Stimulated activated CD8-positive, alpha-beta memory T cell treated with anti-CD3 and anti-CD28 coated beads, Interleukin-7, amount 100 ng/mL, for 48 hours (primary cell): ENCODE measurements at regions not wholly inside any gene's neighbourhood (a gene's known extent, or its start where the extent isn't known, plus 50 kb on each side); places are given as distances from the start of the nearest gene placed in this dataset.
"Not testable (repeated sequence)": the region's sequence is repeated elsewhere in the genome, so short reads cannot be mapped to it uniquely, and the experiment has no call there.

Experiments used
- DNase-seq, 2 donors: peaks; one replicate each; pipeline ENCODE4 v3.0.0-alpha.2; 2020; ENCODE audit warnings: low read depth in 1 of 2; ENCODE audit errors: extremely low read depth in 1 of 2

DNA sequence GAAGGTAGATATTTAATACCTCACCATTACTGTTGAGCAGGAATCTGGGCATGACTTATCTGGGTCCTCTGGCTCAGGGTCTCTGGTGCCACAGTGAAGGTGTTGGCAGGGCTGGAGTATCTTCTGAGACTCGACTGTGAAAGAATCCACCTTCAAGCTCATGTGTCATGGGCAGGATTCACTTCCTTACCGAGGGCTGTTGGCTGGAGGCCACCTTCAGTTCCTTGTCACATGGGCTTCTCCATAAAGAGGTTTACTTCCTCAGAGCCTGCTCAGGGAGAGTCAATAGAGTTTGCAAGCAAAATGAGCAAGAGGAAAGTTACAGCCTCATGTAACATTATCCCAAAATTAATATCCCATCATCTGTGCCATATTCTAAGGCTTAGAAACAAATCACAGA lies 459.5 kb downstream of the NR2F2 start:
- DNase-seq = no peak

DNA sequence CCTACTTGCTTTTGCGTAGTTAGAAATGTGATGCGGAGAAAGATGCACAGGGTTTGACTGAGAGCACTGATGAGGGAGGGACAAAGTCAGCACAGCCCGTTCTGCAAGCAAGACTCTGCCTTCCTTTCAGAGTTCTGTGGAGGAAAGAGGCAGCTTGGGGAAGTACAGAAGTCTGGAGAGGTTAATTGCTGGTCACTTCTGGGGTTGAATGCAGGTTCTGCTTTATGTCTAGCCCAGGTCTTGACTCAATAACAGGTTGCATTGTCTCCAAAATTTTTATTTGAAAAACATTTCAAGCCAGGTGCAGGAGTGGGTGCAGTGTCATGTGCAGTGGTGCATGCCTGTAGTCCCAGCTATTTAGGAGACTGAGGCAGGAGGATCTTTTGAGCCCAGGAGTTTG lies 461.7 kb downstream of the NR2F2 start:
- no peak for DNase-seq

DNA sequence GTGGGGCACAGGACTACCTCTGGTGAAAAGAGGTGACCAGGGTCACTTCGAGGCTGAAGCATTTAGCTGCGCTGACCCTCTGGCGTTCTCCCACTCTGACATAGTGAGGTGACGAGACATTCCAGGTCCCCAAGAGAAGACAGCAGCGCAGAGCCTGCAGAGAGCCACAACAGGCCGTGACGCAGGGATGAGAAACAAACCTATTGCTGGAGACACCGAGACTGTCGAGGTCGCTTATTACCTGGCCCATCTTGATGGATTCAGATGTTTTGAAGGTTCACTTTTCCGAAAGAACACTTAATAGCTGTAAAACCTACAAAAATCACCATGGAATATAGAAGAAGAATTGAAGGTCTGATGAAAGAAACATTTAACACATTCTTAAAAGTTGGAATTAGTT lies 466.3 kb downstream of the NR2F2 start:
- DNase-seq = no peak

- no peak for DNase-seq
Observed at GRCh38 chr15:96801576-96802150, 471.2 kb downstream of the NR2F2 start.

GRCh38 chr15:96802611-96803255 lies 472.2 kb downstream of the NR2F2 start:
- DNase-seq = no peak

DNA sequence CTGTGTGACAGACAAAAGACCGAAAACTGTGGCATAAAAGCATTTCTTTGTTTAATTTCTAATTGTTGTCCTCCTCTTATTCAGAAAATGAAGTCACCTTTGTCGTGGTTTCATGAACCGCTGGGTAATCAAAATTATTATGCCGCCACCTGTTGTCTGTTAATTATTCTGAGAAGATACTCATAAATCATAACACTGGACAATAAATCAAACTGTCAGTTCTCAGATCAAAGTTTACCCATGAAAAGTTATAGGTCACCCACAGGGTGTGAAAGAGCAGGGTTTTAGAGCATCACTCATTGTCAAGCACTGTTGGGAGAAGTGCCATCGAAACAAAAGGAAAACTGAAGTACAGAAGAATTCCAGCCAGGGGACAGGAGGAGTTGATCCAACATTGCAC lies 474.3 kb downstream of the NR2F2 start:
- no peak for DNase-seq

DNA sequence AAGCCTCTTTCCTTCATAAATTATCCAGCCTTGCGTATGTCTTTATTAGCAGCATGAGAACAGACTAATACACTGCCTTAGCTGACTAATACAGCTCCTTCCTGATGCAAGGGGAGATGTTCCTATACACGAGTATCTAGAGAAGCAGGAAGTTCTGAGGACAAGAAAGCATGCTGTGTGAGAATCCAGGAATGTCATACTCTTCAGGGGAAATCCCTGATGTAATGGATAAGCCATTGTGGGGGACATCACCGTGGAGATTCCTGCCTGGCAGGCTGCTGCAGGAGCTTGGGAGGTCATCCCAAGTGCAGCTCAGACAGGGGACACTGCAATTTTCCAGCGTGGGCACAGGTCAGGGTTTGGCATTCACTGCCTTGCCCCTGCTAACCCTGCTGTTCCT lies 476.9 kb downstream of the NR2F2 start:
- no peak for DNase-seq

DNA sequence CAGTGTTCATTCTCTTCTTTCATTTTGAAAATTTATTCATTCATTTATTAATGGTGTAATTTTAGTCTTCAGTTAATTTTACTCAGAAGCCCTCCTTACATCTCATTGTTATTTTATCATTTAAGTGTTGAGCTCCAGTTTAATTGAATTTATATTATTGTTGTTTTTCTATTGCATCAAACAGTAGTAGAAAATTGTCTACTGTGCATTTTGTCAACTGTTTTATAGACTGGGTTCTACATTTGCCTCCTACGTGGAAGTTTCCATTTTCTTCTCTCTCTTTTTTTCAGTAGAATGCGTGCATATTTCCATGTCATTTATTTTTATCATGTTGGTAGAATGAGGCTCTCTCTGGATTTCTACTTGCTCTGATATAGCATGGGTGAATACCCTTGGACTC lies 487.4 kb downstream of the NR2F2 start:
- no peak for DNase-seq

DNA sequence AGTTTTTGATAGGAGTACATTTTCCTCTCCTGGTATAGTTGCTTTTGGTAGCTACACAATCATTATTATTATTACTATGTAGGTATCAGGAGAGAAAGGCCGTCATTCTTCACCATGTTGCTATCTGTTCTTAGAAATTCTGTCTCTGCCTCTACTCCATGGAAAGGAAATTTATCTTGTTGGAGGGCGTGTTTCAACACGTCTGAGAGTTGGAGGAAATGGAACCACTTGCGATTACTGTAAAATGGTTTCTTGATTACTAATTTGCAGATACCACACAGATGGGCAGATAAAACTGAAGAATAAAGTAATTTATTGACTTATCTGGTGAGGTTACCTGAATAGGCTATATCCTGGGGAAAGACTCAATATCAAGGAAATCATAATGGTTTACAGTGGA lies 488.4 kb downstream of the NR2F2 start:
- DNase-seq = no peak

DNA sequence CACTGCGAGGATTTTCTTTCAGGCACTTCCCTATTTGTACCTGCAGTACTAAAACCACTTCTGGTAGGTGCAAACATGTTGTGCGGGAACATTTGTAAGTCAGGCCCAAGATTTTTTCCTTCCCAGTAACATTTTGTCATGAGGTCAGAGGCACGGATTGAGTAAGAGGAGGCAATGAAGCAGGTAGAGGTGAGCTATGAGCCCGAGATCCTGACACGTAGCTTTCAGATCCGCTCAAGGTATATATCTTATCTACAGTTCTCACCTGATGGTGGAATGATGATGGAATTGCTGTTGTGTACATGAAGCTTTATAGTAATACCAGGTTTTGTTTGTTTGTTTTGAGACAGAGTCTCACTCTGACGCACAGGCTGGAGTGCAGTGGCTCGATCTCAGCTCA lies 497.5 kb downstream of the NR2F2 start:
- no peak for DNase-seq

DNA sequence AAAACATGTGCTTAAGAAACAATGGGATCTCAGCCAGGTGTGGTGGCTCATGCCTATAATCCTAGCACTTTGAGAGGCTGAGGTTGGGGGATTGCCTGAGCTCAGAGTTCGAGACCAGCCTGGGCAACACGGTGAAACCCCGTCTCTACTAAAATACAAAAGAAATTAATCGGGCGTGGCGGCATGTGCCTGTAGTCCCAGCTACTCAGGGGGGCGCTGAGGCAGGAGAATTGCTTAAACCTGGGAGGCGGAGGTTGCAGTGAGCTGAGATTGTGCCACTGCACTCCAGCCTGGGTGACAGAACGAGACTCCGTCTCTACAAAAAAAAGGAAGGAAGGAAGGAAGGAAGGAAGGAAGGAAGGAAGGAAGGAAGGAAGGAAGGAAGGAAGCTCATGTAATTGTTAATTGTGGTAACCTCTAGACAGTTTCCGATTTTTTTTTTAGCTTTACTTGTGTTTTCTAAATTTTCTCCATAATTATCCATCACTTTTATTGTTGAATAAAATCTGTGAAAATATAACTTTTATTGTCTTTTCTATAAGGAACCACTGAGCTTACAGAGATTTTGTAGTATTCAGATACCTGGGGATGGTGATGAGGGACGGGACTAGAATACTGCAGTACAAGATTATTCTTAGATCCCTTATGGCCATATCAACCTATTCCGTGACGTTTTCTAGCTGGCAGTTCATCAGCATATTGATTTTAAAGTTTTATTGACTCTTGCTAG lies 506.9 kb downstream of the NR2F2 start:
- no peak for DNase-seq

- DNase-seq = no peak
Observed at GRCh38 chr15:96838081-96838480, 507.6 kb downstream of the NR2F2 start.

DNA sequence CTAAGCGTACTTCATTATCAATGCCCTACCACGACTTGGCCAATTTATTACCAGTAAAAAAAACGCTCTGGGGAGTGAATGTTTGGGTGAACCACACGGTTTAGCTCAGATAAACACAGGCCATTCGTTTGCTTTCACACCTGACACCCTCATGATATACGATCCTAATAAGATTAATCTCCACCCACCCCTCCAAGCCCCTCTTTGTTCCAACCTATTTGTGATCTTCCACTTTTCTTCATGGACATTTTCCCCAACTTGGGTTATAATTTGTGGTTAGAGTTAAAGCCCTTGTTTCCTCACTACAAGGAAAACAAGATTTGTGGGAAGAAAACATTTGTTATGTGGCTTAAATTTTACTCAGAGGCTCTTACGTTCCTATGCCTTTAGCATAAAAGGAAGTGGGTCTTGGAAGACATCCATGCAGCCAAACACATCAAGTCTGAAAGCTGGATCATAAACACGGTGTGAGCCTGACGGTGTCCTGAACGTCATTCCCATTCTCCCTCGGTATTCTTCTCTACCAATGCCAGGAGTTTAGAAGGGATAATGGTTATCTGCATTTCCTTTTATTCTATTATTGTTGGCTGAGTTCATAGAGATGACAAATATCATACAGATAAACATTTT lies 518.9 kb downstream of the NR2F2 start:
- no peak for DNase-seq

- DNase-seq = no peak
Observed at GRCh38 chr15:96851613-96852012, 521.1 kb downstream of the NR2F2 start.

- no peak for DNase-seq
Observed at GRCh38 chr15:96858694-96859093, 528.2 kb downstream of the NR2F2 start.

DNA sequence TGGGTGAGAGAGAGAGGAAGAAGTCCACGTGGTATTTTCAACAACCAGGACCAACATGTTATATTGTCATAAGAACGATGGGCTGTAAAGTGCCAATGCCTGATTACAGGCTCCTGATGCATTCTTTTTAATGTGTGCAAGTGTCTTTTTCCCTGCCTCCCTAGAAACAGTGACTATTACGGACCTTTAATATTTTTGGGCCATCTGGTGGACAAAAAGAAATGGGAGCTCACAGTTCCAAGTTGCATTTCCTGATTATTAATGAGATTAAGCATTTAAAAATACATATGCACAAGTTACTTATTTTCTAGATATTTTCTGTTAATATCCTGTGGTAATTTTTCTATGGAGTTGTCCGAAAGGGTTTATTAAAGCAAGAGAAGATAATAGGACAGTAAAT lies 530.2 kb downstream of the NR2F2 start:
- no peak for DNase-seq

GRCh38 chr15:96867992-96868391 lies 537.5 kb downstream of the NR2F2 start:
- no peak for DNase-seq

DNA sequence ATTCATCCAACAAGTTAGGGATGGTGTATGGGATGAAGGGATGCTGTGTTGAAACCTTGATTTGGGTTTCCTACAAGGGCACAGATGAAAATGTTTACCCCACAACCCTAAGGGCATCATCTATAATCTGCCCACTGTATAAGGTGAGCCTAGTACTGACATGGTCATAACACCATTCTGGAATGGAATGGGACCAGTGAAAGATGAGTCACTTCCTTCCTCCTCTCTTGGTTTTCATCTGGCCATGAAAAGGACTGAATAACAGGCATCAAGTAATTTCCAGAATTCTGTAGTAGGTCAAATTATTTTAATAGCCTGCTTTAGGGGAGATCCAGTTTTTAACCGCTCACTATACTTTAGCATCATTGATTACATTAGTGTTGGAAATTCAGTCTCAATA lies 538.6 kb downstream of the NR2F2 start:
- no peak for DNase-seq

DNA sequence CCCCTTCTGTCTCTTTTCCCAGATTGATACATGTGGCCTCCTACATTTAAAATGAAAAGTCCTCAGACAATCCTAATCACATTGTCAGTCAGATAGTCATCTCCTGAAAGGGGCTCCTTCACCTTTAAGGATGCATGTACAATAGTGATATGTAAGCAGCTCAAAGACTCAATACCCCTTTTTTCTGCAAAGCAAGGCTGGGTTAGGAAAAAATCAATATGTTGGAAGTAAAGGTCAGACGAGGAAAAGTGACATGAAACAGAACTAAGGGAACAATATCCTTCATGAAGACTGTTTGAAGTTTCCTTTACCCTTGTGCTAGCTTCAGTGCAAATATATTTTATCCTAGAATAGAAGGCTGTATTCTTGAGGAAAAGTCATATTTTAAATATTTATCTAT lies 539.3 kb downstream of the NR2F2 start:
- no peak for DNase-seq

DNA sequence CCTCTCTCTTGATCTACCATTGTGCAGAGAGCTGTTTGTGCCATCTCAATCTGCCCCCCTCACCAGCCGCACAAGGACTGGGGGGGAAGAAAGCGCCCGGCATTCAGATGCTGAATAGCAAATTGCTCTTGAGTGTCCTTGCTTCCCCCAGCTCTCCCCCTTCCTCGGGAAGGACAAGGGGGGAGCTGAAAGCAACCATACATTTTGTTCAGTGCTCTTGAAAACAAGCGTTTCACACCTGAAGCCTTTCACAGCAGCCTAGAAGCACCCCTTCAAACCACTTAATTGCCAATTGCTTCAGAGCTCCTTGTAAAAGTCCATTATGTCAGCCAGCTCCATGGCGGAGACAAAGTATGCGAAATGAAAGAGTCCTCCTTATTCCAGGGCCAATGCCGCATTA lies 540.1 kb downstream of the NR2F2 start:
- DNase-seq = no peak

DNA sequence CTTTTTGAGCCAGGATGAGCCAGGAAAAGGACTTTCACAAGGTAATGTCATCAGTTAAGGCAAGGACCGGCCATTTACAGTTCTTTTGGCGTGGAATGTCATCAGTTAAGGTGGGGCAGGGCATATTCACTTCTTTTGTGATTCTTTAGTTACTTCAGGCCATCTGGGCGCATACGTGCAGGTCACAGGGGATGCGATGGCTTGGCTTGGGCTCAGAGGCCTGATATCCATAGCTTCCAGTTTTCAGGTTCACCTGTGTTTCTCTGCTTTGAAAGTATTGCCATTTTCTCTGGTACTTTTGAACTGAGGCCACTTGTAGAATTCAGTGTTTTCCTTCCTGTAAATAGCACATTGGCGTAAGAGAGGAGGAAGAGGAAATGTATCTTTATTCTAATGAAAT lies 546.9 kb downstream of the NR2F2 start:
- not testable (repeated sequence) for DNase-seq

GRCh38 chr15:96878129-96878528 lies 547.6 kb downstream of the NR2F2 start:
- DNase-seq = no peak
